OCI-LY7 (cell line): ENCODE measurements at regions not wholly inside any gene's neighbourhood (a gene's known extent, or its start where the extent isn't known, plus 50 kb on each side); places are given as distances from the start of the nearest gene placed in this dataset.

ENCODE experiments used
- BruUV-seq: library from RNA; stranded (reverse); fragments of 400-500 nt; replicated peaks from 2 replicates; lab custom pipeline; 2021; lab: Mats Ljungman, UMichigan
- CTCF ChIA-PET: fragments of 300-600 bp; sonication (Branson Sonifier 250); formaldehyde crosslinking; loops from one replicate; lab custom pipeline; 2022; ENCODE audit warnings: antibody characterized with exemption; ENCODE audit not compliant: unreplicated experiment; lab: Charles Lee
- POLR2A ChIA-PET: fragments of 300-600 bp; sonication (Branson Sonifier 250); formaldehyde crosslinking; loops from one replicate; lab custom pipeline; 2022; ENCODE audit warnings: antibody characterized with exemption; lab: Charles Lee
- DNase-seq: peaks from one replicate; pipeline ENCODE4 v3.0.0-alpha.2; 2015; ENCODE audit warnings: low spot score
- H2AFZ ChIP-seq: fragments of 200-600 bp; sonication (generic), shearing (Covaris generic); 2 replicates; pipeline ENCODE4 v1.6.1; 2014; ENCODE audit warnings: mild to moderate bottlenecking, antibody characterized with exemption, low read length, moderate library complexity
- H3K27ac ChIP-seq: fragments of 200-600 bp; sonication (generic); 2 replicates; pipeline ENCODE4 v1.5.1; 2014; ENCODE audit warnings: mixed run types, low read depth, mild to moderate bottlenecking, moderate library complexity, low read length, inconsistent platforms; ENCODE audit not compliant: poor library complexity, severe bottlenecking
- H3K36me3 ChIP-seq: fragments of 200-600 bp; sonication (generic); 2 replicates; pipeline ENCODE4 v1.6.1; 2014; ENCODE audit warnings: mild to moderate bottlenecking, antibody characterized with exemption, low read length, moderate library complexity, mixed read lengths; ENCODE audit not compliant: insufficient read depth
- H3K4me1 ChIP-seq: fragments of 200-600 bp; sonication (generic); 2 replicates; pipeline ENCODE4 v1.5.1; 2014; ENCODE audit warnings: mild to moderate bottlenecking, low read length; ENCODE audit not compliant: insufficient read depth, poor library complexity, severe bottlenecking
- H3K4me2 ChIP-seq: fragments of 200-600 bp; sonication (generic); 2 replicates; pipeline ENCODE4 v1.6.1; 2014; ENCODE audit warnings: mild to moderate bottlenecking, low read length
- H3K4me3 ChIP-seq: fragments of 200-600 bp; sonication (generic); 2 replicates; pipeline ENCODE4 v1.5.1; 2014; ENCODE audit warnings: mild to moderate bottlenecking, low read depth, low read length; ENCODE audit not compliant: poor library complexity, severe bottlenecking
- H3K79me2 ChIP-seq: fragments of 200-600 bp; sonication (generic); 2 replicates; pipeline ENCODE4 v1.6.1; 2016; ENCODE audit warnings: low read depth, mild to moderate bottlenecking, low read length, moderate library complexity, mixed read lengths; ENCODE audit not compliant: insufficient read depth
- H3K9me2 ChIP-seq: fragments of 200-600 bp; sonication (generic); 2 replicates; pipeline ENCODE4 v1.6.1; 2016; ENCODE audit warnings: mild to moderate bottlenecking, low read length, mixed read lengths; ENCODE audit not compliant: insufficient read depth
- H3K9me3 ChIP-seq: fragments of 200-600 bp; sonication (generic); 2 replicates; pipeline ENCODE4 v1.6.1; 2014; ENCODE audit warnings: mild to moderate bottlenecking, mixed run types, low read length, mixed read lengths
- H4K20me1 ChIP-seq: fragments of 200-600 bp; sonication (generic); 2 replicates; pipeline ENCODE4 v1.6.1; 2014; ENCODE audit warnings: mild to moderate bottlenecking, antibody characterized with exemption, low read length, moderate library complexity, mixed read lengths; ENCODE audit not compliant: insufficient read depth
- EZH2phosphoT487 ChIP-seq: fragments of 200-600 bp; sonication (generic); IDR thresholded peaks from 2 replicates; pipeline ENCODE4 v1.6.1; 2018; ENCODE audit warnings: low read depth, borderline replicate concordance, mild to moderate bottlenecking, mixed run types, antibody characterized with exemption, low read length, moderate library complexity, mixed read lengths
- intact Hi-C: fragments of 100-400 bp; cut with micrococcal nuclease; formaldehyde crosslinking; loops from one replicate; pipeline ENCODE4 v1.10.0; 2022; ENCODE audit not compliant: unreplicated experiment
- TF ChIP-seq, protein P1 (sequence below): fragments of 200-600 bp; sonication (generic); conservative IDR thresholded peaks from 2 replicates; pipeline ENCODE4 v1.5.1; 2014; ENCODE audit warnings: mild to moderate bottlenecking, antibody characterized with exemption, low read length, moderate library complexity, mixed read lengths

DNA sequence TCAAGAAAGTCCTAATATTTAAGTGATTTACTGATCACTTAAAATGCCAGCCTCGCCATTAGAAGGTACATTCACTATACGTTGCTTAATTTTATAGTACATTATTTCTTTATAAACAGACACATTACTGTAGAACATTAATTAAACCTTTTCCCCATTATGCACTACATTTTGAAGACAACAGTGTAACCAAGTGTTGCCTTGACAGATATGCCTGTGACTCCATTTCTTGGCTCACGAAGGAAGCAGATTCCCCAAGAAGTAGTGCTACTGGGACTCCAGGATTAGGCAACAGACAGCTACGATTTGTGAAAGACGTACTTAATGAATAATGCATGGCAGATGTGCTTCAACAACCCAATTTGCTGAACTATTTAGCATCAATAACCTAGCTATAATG is 394.8 kb downstream of the RPS29 start:
- TF ChIP-seq, protein P1, sequence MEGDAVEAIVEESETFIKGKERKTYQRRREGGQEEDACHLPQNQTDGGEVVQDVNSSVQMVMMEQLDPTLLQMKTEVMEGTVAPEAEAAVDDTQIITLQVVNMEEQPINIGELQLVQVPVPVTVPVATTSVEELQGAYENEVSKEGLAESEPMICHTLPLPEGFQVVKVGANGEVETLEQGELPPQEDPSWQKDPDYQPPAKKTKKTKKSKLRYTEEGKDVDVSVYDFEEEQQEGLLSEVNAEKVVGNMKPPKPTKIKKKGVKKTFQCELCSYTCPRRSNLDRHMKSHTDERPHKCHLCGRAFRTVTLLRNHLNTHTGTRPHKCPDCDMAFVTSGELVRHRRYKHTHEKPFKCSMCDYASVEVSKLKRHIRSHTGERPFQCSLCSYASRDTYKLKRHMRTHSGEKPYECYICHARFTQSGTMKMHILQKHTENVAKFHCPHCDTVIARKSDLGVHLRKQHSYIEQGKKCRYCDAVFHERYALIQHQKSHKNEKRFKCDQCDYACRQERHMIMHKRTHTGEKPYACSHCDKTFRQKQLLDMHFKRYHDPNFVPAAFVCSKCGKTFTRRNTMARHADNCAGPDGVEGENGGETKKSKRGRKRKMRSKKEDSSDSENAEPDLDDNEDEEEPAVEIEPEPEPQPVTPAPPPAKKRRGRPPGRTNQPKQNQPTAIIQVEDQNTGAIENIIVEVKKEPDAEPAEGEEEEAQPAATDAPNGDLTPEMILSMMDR = no peak
- TF ChIP-seq EZH2phosphoT487 = no peak
- no peaks in the 10 kb centered on the region for H3K79me2 ChIP-seq
- H3K4me3 ChIP-seq = no peak overlapping the region
- no peak for DNase-seq
- no peaks in the 10 kb centered on the region for H3K4me1 ChIP-seq
- no peaks in the 10 kb centered on the region for H3K9me2 ChIP-seq
- no peak overlapping the region for H3K4me2 ChIP-seq
- no peaks in the 10 kb centered on the region for H4K20me1 ChIP-seq
- H3K27ac ChIP-seq = no peak overlapping the region
- POLR2A ChIA-PET = no interaction called here
- CTCF ChIA-PET = no interaction called here
- BruUV-seq = no TSS peak
- no peaks in the 10 kb centered on the region for H3K9me3 ChIP-seq
- H2AFZ ChIP-seq = no peak overlapping the region
- no peaks in the 10 kb centered on the region for H3K36me3 ChIP-seq
- intact Hi-C loops = no loop called here

GRCh38 chr14:49189375-49189774 is 396.8 kb downstream of the RPS29 start:
- Histone ChIP-seq H3K9me3 (no peaks in the 10 kb centered on the region), H4K20me1 (no peaks in the 10 kb centered on the region), H3K4me3 (no peak overlapping the region), H3K4me1 (no peaks in the 10 kb centered on the region), H3K4me2 (no peak overlapping the region), H3K79me2 (no peaks in the 10 kb centered on the region), H3K9me2 (no peaks in the 10 kb centered on the region), H2AFZ (no peak overlapping the region), H3K27ac (no peak overlapping the region), H3K36me3 (no peaks in the 10 kb centered on the region)
- DNase-seq = no peak
- POLR2A ChIA-PET = interaction anchor here (0.5 kb wide), 1 partner anchor 847 kb away, joined by 3 read pairs; no protein-coding TSS in a partner anchor
- BruUV-seq = no TSS peak
- CTCF ChIA-PET = no interaction called here
- intact Hi-C loops = no loop called here
- TF ChIP-seq, protein P1 = no peak
- no peak for TF ChIP-seq EZH2phosphoT487

DNA sequence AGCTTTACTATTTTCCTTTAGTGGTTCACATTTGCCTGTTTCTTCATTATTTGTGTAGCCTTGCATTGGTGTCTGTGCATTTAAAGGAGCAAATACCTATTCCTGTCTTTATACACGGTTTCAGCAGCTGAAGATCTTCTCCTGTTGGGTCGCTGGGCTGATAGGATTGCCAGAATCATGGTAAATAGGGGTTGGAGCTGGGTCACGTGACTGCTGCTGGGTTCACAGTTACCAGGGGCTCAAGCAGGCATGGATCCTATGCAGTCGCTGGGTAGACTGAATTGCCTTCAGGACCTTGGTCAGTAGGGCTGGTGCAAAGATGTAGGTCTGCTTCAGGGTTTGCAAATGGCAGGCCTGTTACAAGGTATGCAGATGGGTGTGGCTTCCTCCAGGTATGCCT is 398.4 kb downstream of the RPS29 start:
- no peak overlapping the region for H3K4me3 ChIP-seq
- no peak overlapping the region for H2AFZ ChIP-seq
- no peaks in the 10 kb centered on the region for H4K20me1 ChIP-seq
- H3K4me1 ChIP-seq = no peaks in the 10 kb centered on the region
- ChIA-PET CTCF (no interaction called here), POLR2A (no interaction called here)
- no peak for DNase-seq
- no TSS peak for BruUV-seq
- no peaks in the 10 kb centered on the region for H3K9me2 ChIP-seq
- no peaks in the 10 kb centered on the region for H3K79me2 ChIP-seq
- no peak overlapping the region for H3K27ac ChIP-seq
- intact Hi-C loops = no loop called here
- no peak for TF ChIP-seq EZH2phosphoT487
- TF ChIP-seq, protein P1 = no peak
- no peak overlapping the region for H3K4me2 ChIP-seq
- no peaks in the 10 kb centered on the region for H3K36me3 ChIP-seq
- no peaks in the 10 kb centered on the region for H3K9me3 ChIP-seq
